SK-N-SH (cell line): ENCODE measurements at regions not wholly inside any gene's neighbourhood (a gene's known extent, or its start where the extent isn't known, plus 50 kb on each side); places are given as distances from the start of the nearest gene placed in this dataset.

Source experiments
- CTCF ChIA-PET: fragments of 300-600, 350-600 bp; formaldehyde crosslinking; extraction: SDS; loops from one replicate; lab custom pipeline; 2021; lab: Yijun Ruan, JAX
- POLR2A ChIA-PET: fragments of 350-600 bp; sonication (Branson Sonifier 250); formaldehyde crosslinking; extraction: SDS; loops from one replicate; lab custom pipeline; 2020; ENCODE audit warnings: antibody characterized with exemption, inconsistent platforms; lab: Yijun Ruan, JAX
- DNase-seq: peaks from one replicate; pipeline ENCODE4 v3.0.0; 2012
- H2AFZ ChIP-seq: fragments of 200-600 bp; sonication (generic); 2 replicates; pipeline ENCODE4 v1.8.1; 2016; ENCODE audit warnings: antibody characterized with exemption, mild to moderate bottlenecking, low read depth
- H3F3A ChIP-seq: fragments of 200-600 bp; sonication (generic); replicated peaks from 2 replicates; pipeline ENCODE3; 2016; ENCODE audit warnings: antibody characterized with exemption, mild to moderate bottlenecking; ENCODE audit not compliant: insufficient read depth
- H3K27ac ChIP-seq, 2 experiments: fragments of 200-500 bp in 1 of 2; fragments of 200-600 bp in 1 of 2; sonication (Bioruptor generic) in 1 of 2; sonication (generic), shearing (Covaris generic) in 1 of 2; 2 replicates each; pipeline versions ENCODE4 v1.5.1 to v1.6.1; 2014 to 2016; ENCODE audit warnings: low read depth in 2 of 2, inconsistent platforms in 1 of 2, low read length in 1 of 2, mild to moderate bottlenecking in 1 of 2, mixed read lengths in 1 of 2
- H3K27me3 ChIP-seq: fragments of 200-600 bp; sonication (generic), shearing (Covaris generic); 2 replicates; pipeline ENCODE4 v1.6.1; 2016; ENCODE audit warnings: mixed run types; ENCODE audit not compliant: insufficient read depth
- H3K36me3 ChIP-seq, 2 experiments: fragments of 200-500 bp in 1 of 2; fragments of 200-600 bp in 1 of 2; sonication (Bioruptor generic) in 1 of 2; sonication (generic) in 1 of 2; replicated peaks in 1 of 2; 2 replicates each; pipeline versions ENCODE3 to v1.5.1; 2014 to 2016; ENCODE audit warnings: low read length in 1 of 2, mild to moderate bottlenecking in 1 of 2; ENCODE audit not compliant: insufficient read depth in 2 of 2, control insufficient read depth in 1 of 2
- H3K4me1 ChIP-seq, 2 experiments: fragments of 200-500 bp in 1 of 2; fragments of 200-600 bp in 1 of 2; sonication (Bioruptor generic) in 1 of 2; sonication (generic), shearing (Covaris generic) in 1 of 2; 2 replicates each; pipeline versions ENCODE4 v1.5.1 to v1.6.1; 2014 to 2016; ENCODE audit warnings: low read depth in 1 of 2, low read length in 1 of 2, mixed run types in 1 of 2; ENCODE audit not compliant: insufficient read depth in 2 of 2, control insufficient read depth in 1 of 2
- H3K4me2 ChIP-seq: fragments of 200-600 bp; sonication (generic), shearing (Covaris generic); 2 replicates; pipeline ENCODE4 v1.6.1; 2017; ENCODE audit warnings: mixed run types
- H3K4me3 ChIP-seq, 2 experiments: fragments of 200-500 bp in 1 of 2; fragments of 200-600 bp in 1 of 2; sonication (Bioruptor generic) in 1 of 2; sonication (generic), shearing (Covaris generic) in 1 of 2; 2 replicates each; pipeline versions ENCODE4 v1.5.1 to v1.8.1; 2014 to 2016; ENCODE audit warnings: low read depth in 2 of 2, inconsistent platforms in 1 of 2, low read length in 1 of 2, mild to moderate bottlenecking in 1 of 2, mixed read lengths in 1 of 2, moderate library complexity in 1 of 2
- H3K79me2 ChIP-seq: fragments of 200-600 bp; sonication (generic); 2 replicates; pipeline ENCODE4 v1.8.1; 2017; ENCODE audit warnings: mild to moderate bottlenecking; ENCODE audit not compliant: insufficient read depth
- H3K9ac ChIP-seq: fragments of 200-600 bp; sonication (generic); 2 replicates; pipeline ENCODE4 v1.6.1; 2017; ENCODE audit warnings: mixed run types
- H3K9me2 ChIP-seq: fragments of 200-600 bp; sonication (generic); 2 replicates; pipeline ENCODE4 v1.6.1; 2017; ENCODE audit warnings: mixed run types
- H3K9me3 ChIP-seq: fragments of 200-600 bp; sonication (generic); 2 replicates; pipeline ENCODE4 v1.6.1; 2017; ENCODE audit warnings: mixed run types, mild to moderate bottlenecking, moderate library complexity
- H4K20me1 ChIP-seq: fragments of 200-600 bp; sonication (generic); 2 replicates; pipeline ENCODE4 v1.6.1; 2017; ENCODE audit warnings: mild to moderate bottlenecking, mixed run types; ENCODE audit not compliant: insufficient read depth
- CHD2 ChIP-seq: fragments of 150-350 bp; IDR thresholded peaks from 2 replicates; pipeline ENCODE4 v1.6.1; 2018; ENCODE audit warnings: low read length; ENCODE audit not compliant: partially characterized antibody
- EP300 ChIP-seq, 2 experiments: IDR thresholded peaks; 2 replicates each; pipeline versions ENCODE4 v1.4.0 to v1.6.1; 2012; ENCODE audit warnings: borderline replicate concordance in 1 of 2, low read depth in 1 of 2, low read length in 1 of 2
- EZH2phosphoT487 ChIP-seq: fragments of 200-600 bp; sonication (generic); IDR thresholded peaks from 2 replicates; pipeline ENCODE4 v1.6.1; 2017; ENCODE audit warnings: low read depth, mixed run types, mild to moderate bottlenecking, antibody characterized with exemption, moderate library complexity, borderline replicate concordance
- FOXM1 ChIP-seq: IDR thresholded peaks from 2 replicates; pipeline ENCODE4 v1.4.0; 2012; ENCODE audit warnings: low read depth, mild to moderate bottlenecking
- GABPA ChIP-seq: IDR thresholded peaks from 2 replicates; pipeline ENCODE4 v1.4.0; 2012; ENCODE audit warnings: low read depth, mild to moderate bottlenecking
- JUND ChIP-seq: IDR thresholded peaks from 2 replicates; pipeline ENCODE4 v1.4.0; 2012
- MEF2A ChIP-seq: IDR thresholded peaks from 2 replicates; pipeline ENCODE4 v1.4.0; 2012; ENCODE audit warnings: low read depth, borderline replicate concordance
- MXI1 ChIP-seq: IDR thresholded peaks from 2 replicates; pipeline ENCODE4 v1.6.1; 2012; ENCODE audit warnings: mild to moderate bottlenecking, low read depth, low read length, improper control_type of control experiment
- NFIC ChIP-seq: IDR thresholded peaks from 2 replicates; pipeline ENCODE4 v1.4.0; 2012; ENCODE audit warnings: borderline replicate concordance
- PBX3 ChIP-seq: IDR thresholded peaks from 2 replicates; pipeline ENCODE4; 2012
- RCOR1 ChIP-seq: fragments of 150-350 bp; IDR thresholded peaks from 2 replicates; pipeline ENCODE4 v1.6.1; 2017; ENCODE audit warnings: antibody characterized with exemption, low read length
- TEAD4 ChIP-seq: IDR thresholded peaks from 2 replicates; pipeline ENCODE4 v1.4.0; 2012; ENCODE audit warnings: mild to moderate bottlenecking, borderline replicate concordance; ENCODE audit not compliant: insufficient read depth
- USF2 ChIP-seq: fragments of 150-350 bp; IDR thresholded peaks from 2 replicates; pipeline ENCODE4 v1.6.1; 2017; ENCODE audit warnings: antibody characterized with exemption, low read length, low read depth, borderline replicate concordance
- YY1 ChIP-seq: IDR thresholded peaks from 2 replicates; pipeline ENCODE4 v1.4.0; 2012; ENCODE audit warnings: low read depth, mild to moderate bottlenecking
- ZBTB33 ChIP-seq: IDR thresholded peaks from 2 replicates; pipeline ENCODE4 v1.4.0; 2012; ENCODE audit warnings: low read depth, borderline replicate concordance
- WGBS: methylation state at CpG from one replicate; pipeline ENCODE4 v1.1.6; 2017; ENCODE audit warnings: low lambda C conversion rate; 5-methylcytosine and 5-hydroxymethylcytosine counted together

- no peaks in the 10 kb centered on the region for H3K27me3 ChIP-seq
- no peaks in the 10 kb centered on the region for H3K9me2 ChIP-seq
- no peak overlapping the region for H3K9ac ChIP-seq
- ChIA-PET CTCF (no interaction called here), POLR2A (no interaction called here)
- H2AFZ ChIP-seq: no peak overlapping the region
- no peaks in the 10 kb centered on the region for H3K36me3 ChIP-seq
- H3F3A ChIP-seq: no peaks in the 10 kb centered on the region
- H3K27ac ChIP-seq: no peak overlapping the region
- H3K4me3 ChIP-seq: no peak overlapping the region
- H3K4me2 ChIP-seq: no peak overlapping the region
- H3K4me1 ChIP-seq: peaks cover 0 to 14% of the 10 kb centered on the region in 2 experiments; a peak in 1 of 4 replicates
- no peaks in the 10 kb centered on the region for H3K79me2 ChIP-seq
- WGBS: 31% methylated on average over 2 of the region's 2 CpGs
- no peaks in the 10 kb centered on the region for H3K9me3 ChIP-seq
- no peak for TF ChIP-seq GABPA
- no peak for TF ChIP-seq YY1
- TF ChIP-seq USF2: no peak
- no peak for TF ChIP-seq EP300 (IDR thresholded peaks at IDR 0.05; ENCODE audit: borderline replicate concordance in 1 of 2, low read depth in 1 of 2, low read length in 1 of 2)
- TF ChIP-seq EZH2phosphoT487: no peak
- no peak for TF ChIP-seq TEAD4
- TF ChIP-seq JUND: no peak
- TF ChIP-seq PBX3: no peak
- TF ChIP-seq CHD2: no peak
- TF ChIP-seq RCOR1: no peak
- no peak for TF ChIP-seq NFIC
- no peak for TF ChIP-seq MXI1
- TF ChIP-seq FOXM1: no peak
- no peak for TF ChIP-seq ZBTB33
- no peak for TF ChIP-seq MEF2A
- TF ChIP-seq, all 33 proteins: peak for 0
- DNase-seq: no peak
- no peaks in the 10 kb centered on the region for H4K20me1 ChIP-seq
Measured at GRCh38 chr5:145203193-145203592, 631.9 kb downstream of the PRELID2 start.
